HuH-7 (cell line): ENCODE measurements at regions not wholly inside any gene's neighbourhood (a gene's known extent, or its start where the extent isn't known, plus 50 kb on each side); places are given as distances from the start of the nearest gene placed in this dataset.

ENCODE experiments used
- DNase-seq: peaks from one replicate; pipeline ENCODE4 v3.0.0; 2011; ENCODE audit warnings: low spot score

DNA sequence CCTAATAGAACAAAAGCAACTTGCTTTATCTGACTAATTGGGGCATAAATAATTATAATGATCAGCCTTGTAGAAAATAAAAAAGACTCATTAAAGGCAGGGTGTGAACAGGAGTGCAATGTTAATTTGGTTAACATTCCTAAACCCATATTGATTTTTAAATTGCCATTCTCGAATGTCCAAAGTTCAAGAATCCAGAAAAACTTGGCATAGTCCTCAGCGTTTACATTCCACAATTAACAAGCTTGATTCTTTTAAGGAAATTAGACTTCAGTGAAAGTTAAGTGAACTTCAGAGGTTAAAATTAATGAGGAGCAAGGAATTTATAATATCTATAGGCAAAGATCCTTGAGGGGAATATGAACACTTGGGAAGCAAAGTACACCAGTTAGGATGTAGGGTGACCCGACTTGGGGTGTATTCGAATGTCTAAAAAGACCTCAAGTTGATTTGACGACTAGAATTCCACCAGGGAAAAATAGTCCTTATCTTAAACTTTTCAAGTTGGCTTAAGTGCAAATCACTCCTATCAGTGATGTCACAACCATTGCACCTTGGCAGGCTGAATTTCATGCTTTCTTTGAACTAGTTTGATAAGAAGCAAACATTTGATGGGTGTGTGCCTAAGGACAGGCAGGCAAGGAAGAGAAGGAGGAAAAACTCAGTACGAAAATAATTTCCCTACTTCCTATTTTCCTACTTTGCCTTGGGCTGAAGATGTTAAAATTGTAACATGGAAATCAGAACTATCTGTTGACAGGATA, 830.4 kb upstream of the COBL start:
- no peak for DNase-seq

- DNase-seq, result no peak
Measured at GRCh38 chr7:52143219-52143618, 826.6 kb upstream of the COBL start.

GRCh38 chr7:52140851-52141250, 824.2 kb upstream of the COBL start:
- DNase-seq, result no peak

- DNase-seq, result no peak
Measured at GRCh38 chr7:52135403-52135802, 818.8 kb upstream of the COBL start.

GRCh38 chr7:52129278-52129677, 812.7 kb upstream of the COBL start:
- no peak for DNase-seq

- no peak for DNase-seq
Measured at GRCh38 chr7:52120912-52121311, 804.3 kb upstream of the COBL start.

- DNase-seq, result no peak
Measured at GRCh38 chr7:52119537-52119936, 802.9 kb upstream of the COBL start.

DNA sequence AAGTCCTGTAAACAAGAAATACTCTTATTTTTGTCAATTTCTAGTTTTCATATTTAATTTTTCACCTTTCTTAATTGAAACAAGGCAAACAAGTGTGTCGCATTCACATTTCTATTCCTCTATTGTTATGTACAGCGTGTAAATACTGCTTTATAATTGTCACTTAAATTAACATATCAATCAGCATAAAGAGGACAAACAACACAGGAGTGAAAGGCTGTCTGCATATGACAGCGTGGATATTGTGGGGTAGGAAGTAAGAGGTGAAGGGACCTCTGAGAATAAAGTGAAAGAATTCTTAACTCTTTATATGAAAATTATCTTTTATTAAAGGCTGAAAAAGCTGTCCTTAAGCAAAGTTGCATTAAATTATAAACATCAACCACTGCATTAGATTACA, 797.9 kb upstream of the COBL start:
- no peak for DNase-seq

GRCh38 chr7:52114056-52114455, 797.4 kb upstream of the COBL start:
- DNase-seq, result no peak

- no peak for DNase-seq
Measured at GRCh38 chr7:52107355-52107754, 790.7 kb upstream of the COBL start.

DNA sequence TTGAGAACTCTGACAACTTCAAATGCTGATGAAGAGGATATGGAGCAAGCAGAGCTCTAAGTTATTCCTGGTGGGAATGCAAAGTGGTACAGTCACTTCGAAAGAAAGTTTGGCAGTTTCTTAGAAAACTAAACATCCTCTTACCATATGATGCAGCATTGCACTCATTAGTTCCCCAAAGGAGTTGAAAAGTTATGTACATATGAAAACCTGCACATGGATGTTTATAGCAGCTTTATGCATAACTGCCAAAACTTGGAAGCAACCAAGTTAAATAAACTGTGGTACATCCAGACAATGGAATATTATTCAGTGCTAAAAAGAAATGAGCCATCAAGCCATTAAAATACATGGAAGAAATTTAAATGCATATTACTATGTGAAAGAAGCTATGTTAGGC, 779.3 kb upstream of the COBL start:
- DNase-seq, result no peak

DNA sequence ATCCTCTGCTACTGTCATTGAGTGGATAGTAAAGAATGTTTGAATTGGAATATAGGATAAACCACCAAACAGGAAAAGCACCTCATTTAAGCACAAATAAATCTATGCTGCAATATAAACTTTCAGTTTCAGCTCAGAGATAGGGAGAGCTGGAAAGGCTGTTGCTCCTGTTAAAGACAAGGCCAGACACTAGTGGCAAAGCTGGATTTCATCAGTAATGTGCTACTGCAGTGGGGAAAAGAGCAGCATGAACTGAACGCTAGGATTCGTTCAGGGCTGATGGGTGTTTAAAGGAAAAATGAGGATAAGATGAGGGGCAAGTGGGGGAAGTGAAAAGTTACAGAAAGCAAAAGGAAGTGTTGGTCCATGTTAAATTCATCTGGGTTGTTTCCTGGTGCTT, 775.4 kb upstream of the COBL start:
- DNase-seq, result no peak

DNA sequence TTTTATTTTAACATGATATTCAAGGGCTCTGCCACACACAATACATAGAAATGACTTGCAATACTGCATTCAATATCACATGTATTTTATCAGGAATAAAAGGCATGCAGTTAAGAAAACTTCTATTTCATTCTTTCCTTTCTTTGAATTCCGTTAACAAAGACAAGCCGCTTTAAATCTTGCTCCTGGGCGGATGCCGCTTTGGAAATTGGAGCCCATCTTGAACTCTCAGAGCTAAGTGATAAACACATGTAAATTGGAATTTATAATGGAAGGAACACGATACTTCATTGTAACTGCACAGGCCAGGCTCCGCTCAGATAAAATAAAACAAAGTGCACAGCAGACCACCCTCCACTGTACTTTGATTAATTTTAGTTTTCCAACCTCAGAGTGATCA, 774.5 kb upstream of the COBL start:
- no peak for DNase-seq

DNA sequence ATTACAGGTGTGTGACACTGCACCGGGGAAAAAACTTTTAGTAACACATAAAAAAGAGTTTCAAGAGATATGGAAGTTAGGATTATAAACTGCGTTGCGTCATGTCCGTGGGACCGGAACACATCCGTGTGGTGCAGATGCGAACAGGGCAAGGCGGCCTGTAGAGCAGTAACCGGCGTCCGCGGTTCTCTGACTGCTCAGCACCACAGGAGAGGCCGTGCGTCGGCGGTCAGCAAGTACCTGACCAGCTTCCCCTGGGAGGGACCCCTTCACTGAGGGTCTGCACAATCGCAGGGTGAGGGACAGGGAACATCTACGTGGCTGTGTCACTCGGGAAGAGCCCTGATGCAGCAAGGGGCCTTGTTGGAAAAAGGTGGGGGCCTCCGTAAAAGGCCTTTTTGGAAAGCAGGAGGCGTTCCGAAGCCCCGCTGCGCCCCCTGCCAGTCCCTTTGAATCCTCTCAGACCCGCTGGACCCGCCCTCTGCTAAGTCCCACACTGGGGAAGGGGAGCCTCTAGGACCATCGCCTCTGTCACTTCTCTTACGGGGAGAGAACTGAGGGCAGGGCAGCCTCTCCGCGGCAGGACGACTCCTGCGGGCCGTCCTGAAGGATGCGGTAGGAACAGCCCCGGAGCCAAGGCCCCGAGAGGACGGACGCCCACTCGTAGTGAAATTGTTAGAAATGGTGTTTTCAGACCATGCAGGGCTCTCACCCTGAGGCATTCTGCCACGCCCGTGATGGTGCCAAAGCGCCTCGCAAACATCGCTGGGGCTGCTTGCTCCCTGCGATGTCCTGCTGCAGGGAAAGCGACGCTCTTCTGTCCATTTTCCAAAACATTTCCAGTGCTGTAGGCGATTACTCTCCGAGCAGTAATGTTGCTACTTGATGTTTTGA, 771.6 kb upstream of the COBL start:
- DNase-seq, result no peak

- DNase-seq, result no peak
Measured at GRCh38 chr7:52085610-52086009, 769.0 kb upstream of the COBL start.

- DNase-seq, result no peak
Measured at GRCh38 chr7:52080493-52080892, 763.9 kb upstream of the COBL start.

DNA sequence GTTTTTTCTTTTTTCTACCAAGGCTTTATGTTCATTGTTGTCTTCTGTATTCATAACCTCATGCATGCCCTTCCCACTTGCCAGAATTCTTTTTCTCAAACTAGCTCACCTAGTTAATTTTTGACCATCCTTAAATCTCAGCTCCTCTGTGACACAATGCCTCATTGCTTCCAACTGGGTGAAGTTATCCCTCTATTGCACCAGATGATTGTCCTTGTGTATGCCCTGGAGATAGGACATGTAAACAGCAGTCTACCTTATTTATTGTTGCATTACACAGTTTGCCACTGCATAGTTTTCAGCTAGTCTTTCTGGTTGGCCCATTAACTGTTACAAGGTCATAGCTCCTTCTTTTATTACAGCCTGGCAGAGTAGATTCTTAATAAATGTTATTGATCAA, 763.1 kb upstream of the COBL start:
- no peak for DNase-seq

- no peak for DNase-seq
Measured at GRCh38 chr7:52077571-52077970, 761.0 kb upstream of the COBL start.

DNA sequence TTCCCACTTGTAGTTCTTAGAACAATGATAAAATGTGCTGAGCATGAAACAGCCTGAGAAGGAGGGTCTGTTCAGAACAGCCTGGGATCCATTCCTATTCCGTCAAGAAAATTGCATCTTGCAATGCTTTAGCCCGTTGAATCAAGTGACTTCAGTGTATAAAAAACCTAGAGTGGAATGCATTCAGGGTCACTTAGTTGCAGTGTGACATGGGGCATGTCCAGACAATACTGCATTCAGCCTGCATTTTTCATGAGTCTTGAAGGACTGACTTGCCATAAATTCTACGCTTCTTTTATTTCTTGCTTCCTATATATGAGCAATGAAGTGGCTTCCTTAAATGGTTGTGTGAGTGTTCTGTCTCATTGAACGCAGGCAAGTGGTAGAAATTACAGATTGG, 758.3 kb upstream of the COBL start:
- no peak for DNase-seq

- DNase-seq, result no peak
Measured at GRCh38 chr7:52074071-52074470, 757.5 kb upstream of the COBL start.

DNA sequence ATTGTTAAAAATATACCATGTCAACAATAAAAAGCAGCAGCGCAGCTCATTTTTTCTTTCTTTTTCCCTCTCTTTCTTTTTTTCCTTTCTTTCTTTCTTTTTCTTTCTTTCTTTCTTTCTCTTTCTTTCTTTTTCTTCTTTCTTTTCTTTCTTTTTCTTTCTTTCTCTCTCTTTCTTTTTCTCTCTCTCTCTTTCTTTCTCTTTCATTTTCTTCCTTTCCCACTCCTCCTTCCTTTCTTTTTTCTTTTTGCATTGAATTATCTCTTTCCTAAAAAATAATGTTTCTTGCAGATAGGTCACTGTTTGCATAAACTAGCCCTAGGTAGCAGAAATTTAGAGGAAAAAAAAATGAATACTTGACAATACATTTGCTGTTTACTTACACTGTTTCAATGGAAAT, 755.1 kb upstream of the COBL start:
- DNase-seq, result no peak

GRCh38 chr7:52064493-52064892, 747.9 kb upstream of the COBL start:
- DNase-seq, result no peak

GRCh38 chr7:52061666-52062065, 745.1 kb upstream of the COBL start:
- no peak for DNase-seq

- no peak for DNase-seq
Measured at GRCh38 chr7:52053525-52053924, 736.9 kb upstream of the COBL start.
